NOMO-1 treated with DMSO at 0.1 percent for 48 hours (cell line): ENCODE measurements at regions not wholly inside any gene's neighbourhood (a gene's known extent, or its start where the extent isn't known, plus 50 kb on each side); places are given as distances from the start of the nearest gene placed in this dataset.

ENCODE experiments used
- DNase-seq: peaks from one replicate; lab custom pipeline; 2025; ENCODE audit not compliant: unreplicated experiment; lab: John Stamatoyannopoulos, UW

- DNase-seq: no peak
These were observed 186.2 kb downstream of the ERMARD start for GRCh38 chr6:169937389-169938261.

DNA sequence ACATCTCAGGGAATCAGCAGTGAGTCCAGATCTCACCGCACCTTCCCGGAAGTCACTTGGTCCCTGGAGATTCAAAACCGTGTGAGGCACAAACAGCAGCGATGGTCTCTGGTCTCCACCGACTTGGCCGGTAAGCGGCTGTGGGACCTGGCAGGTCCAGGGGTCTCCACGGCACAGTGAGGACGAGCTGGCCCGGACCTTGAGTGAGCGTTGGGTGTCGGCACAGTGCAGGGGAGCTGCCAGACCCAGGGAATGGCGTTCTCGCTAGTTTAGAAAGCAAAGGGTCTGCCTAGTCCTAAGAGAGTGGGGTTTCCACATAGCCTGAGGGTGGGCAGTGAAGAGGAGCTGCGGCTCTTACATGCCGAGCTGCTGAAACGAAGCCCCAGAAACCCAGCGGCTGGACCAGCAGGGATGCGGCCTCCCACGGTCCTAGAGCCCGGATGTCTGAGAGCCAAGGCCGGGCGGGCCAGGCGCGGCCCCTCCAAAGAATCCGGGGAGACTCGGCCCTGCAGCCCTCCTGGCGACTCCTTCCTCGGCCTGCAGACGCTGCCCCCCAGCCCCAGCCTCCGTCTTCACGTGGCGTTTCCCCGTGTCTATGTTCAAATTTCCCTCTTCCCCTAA lies 185.0 kb downstream of the ERMARD start:
- DNase-seq: no peak

- DNase-seq: no peak
These were observed 184.4 kb downstream of the ERMARD start for GRCh38 chr6:169935861-169936260.

DNA sequence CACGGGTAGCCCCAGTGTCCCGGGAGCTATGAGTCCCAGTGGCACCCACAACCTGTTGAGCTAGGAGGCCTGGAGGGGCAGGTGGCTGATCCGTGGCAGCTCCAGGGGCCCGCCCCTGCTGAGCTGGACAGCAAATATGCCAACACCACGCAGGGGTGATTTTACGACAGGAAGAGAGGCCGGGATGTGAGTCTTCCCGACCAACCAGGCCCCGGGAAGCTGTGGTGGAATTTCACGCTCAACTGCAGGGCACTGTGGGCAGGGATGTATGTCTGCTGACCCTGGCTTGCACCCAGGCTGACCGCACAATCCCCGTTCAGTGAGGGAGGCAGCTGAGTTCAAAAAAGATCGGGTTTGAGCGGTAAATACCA lies 183.9 kb downstream of the ERMARD start:
- DNase-seq: no peak

GRCh38 chr6:169934699-169935347 lies 183.4 kb downstream of the ERMARD start:
- no peak for DNase-seq

DNA sequence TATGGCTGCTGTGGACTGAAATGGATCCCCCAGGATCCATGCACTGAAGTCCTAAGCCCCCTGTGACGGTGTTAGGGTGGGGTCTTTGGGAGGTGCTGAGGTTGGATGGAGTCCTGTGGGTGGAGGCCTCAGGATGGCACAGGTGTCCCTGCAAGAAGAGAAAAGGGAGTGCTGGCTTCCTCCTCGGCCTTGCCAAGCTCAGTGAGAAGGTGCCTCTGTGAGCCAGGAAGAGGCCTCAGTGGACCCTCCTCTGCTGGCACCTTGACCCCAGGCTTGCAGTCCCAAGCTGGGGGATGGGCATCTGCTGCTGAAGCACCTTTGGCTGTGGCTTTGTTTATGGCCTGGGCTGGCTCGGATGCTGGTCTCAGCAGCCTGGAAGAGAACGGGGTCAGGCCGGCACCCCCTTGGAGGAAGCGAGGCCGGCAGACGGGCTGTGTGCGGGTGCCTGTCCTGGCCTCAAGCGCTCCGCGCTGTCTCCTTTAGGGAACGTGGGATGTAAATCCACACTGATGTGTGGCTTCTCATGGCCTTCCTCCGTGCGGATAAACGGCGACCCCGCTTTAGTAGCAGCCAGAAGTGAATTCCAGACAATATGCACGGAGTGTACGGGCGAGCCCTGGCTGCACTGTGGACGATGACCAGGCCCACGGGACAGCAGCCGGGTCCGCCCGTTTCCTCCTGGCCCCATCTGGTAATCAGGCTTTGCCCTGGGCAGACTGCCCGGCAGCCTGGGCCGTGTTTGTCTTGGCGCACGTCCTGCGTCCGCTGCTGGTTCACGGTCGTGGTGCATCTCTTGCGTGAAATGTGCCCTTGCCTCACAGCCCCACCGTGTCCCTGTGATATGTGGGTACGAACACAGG lies 182.6 kb downstream of the ERMARD start:
- no peak for DNase-seq

- DNase-seq: no peak
These were observed 181.9 kb downstream of the ERMARD start for GRCh38 chr6:169933251-169933821.

DNA sequence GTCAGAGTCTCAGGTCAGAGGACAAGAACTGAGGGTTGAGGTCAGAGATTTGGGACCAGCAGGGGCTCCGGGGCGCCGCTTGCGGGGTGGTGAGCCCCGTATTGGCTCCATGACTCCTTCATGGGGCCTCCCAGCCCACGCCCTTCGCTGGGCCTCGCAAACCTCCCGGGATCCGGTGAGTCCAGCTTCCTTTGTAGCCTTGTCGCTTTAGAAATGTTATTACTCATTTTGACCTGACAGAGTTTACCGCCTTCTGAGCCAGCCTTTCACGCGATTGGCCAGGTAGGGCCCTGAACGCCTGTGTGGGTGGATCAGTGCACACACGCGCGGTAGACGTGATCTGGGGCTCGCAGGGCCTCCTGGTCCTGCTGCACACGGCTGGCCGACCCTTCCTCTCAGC lies 181.1 kb downstream of the ERMARD start:
- no peak for DNase-seq

- DNase-seq: no peak
These were observed 179.8 kb downstream of the ERMARD start for GRCh38 chr6:169931261-169931660.

DNA sequence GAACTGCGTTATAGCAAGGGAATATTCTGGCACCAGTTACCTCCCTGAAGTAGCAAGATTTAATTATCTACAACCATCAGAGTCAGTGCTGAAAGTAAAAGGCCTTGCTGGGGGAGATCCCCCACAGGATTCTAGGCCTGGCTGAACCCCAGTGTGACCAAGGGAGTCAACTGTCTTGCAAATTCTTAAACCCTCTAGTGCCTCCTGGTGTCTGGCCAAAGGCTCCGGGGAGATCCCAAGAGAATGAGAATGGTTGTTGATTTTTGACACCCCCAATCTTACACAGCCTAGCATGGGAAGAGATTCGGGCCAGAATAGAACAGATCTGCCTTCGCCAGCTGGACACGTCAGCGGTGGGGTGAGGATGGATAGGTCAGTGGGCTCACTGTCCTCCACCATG lies 179.4 kb downstream of the ERMARD start:
- no peak for DNase-seq

GRCh38 chr6:169927711-169928110 lies 176.3 kb downstream of the ERMARD start:
- DNase-seq: no peak

- DNase-seq: no peak
These were observed 175.4 kb downstream of the ERMARD start for GRCh38 chr6:169926617-169927417.

- DNase-seq: no peak
These were observed 172.3 kb downstream of the ERMARD start for GRCh38 chr6:169923468-169924464.

GRCh38 chr6:169921853-169922824 lies 170.7 kb downstream of the ERMARD start:
- DNase-seq: peak; percentile 3

- no peak for DNase-seq
These were observed 169.8 kb downstream of the ERMARD start for GRCh38 chr6:169921217-169921616.

DNA sequence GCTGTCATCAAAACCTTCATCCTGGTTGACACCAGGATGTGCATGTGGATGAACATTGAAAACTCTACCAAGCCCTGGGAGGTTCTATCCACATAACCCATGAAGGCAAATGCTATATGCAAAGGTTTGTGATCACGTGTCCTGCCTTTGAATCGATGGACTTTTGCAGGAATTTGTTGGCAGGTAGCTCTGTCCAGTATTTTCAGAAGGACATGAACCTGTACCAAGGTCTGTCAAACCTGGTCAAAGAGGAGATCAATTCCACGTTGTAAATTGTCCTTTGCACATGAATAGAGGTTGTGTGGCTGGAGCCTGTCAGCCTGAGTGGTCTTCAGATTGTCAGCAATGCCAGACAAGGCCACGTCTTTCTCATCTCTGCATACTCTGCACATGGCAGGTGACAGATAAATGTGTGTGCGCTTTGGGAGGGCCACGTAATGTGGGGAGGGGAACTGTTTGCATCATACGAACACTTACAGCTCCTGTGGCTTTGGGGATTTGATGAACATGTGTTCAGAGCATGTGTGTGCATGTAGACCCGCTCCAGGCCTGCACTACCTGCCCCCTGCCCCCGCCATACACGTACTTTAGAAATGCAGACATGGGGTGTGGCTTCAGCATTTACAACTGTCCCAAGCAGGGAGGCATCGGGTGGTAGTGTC lies 169.1 kb downstream of the ERMARD start:
- DNase-seq: no peak

DNA sequence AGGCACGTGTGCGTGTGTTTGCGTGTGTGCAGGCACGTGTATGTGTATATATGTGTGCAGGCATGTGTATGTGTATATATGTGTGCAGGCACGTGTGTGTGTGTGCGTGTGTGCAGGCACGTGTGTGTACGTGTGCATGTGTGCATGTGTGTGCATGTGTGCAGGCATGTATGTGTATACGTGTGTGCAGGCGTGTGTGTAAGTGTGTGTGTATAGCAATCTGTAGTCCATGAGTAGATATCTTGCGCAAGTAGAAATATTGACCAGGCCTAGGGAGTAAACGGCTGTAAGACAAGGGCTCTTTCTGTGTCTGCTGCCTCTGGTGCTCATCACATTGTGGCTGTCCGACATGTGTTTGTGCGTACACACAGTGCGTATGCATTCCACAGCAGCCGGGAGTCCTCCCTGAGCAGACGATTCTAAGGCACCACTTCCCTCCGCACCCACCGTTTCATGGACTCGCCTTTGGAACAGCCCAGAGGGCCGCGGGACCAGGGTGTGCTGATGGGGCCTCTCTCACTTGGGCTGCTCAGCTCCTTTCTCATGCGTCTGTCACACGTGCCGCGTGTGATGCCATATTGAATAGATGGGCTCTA lies 167.6 kb downstream of the ERMARD start:
- no peak for DNase-seq
